ENCODE measurements at regions not wholly inside any gene's neighbourhood (a gene's known extent, or its start where the extent isn't known, plus 50 kb on each side); places are given as distances from the start of the nearest gene placed in this dataset.

GRCh38 chr14:22482782-22483553 is 106.1 kb downstream of the DAD1 start:
- Histone ChIP-seq H3K4me1 (ENCODE audit: control insufficient read depth in 1 of 2, insufficient read depth in 2 of 2, low read length in 2 of 2) (no peaks in the 10 kb centered on the region), H2AFZ (ENCODE audit: insufficient read depth, low read depth, low read length, poor library complexity, severe bottlenecking) (no peak overlapping the region), H3K4me2 (replicated peaks; ENCODE audit: extremely low read depth, low read length, poor library complexity, severe bottlenecking) (no peak overlapping the region), H3K4me3 (replicated peaks in 1 of 3; ENCODE audit: low read depth in 2 of 3, low read length in 3 of 3) (no peak overlapping the region), H3K9ac (ENCODE audit: insufficient read depth, low read length, poor library complexity, severe bottlenecking) (no peak overlapping the region), H3K9me3 (replicated peaks in 1 of 2; ENCODE audit: control insufficient read depth in 1 of 2, insufficient read depth in 1 of 2, low read length in 2 of 2) (no peaks in the 10 kb centered on the region), H3K27me3 (ENCODE audit: control insufficient read depth in 2 of 2, insufficient read depth in 2 of 2, low read length in 2 of 2) (no peaks in the 10 kb centered on the region), H3K36me3 (replicated peaks in 1 of 2; ENCODE audit: control insufficient read depth in 1 of 2, insufficient read depth in 2 of 2, low read length in 2 of 2) (no peaks in the 10 kb centered on the region), H3K79me2 (ENCODE audit: insufficient read depth, low read length) (no peaks in the 10 kb centered on the region), H3K27ac (ENCODE audit: low read depth in 1 of 2, low read length in 2 of 2) (no peak overlapping the region), H4K20me1 (ENCODE audit: insufficient read depth, low read length) (no peaks in the 10 kb centered on the region)
- WGBS (ENCODE audit: insufficient coverage): 53% methylated on average over 3 of the region's 6 CpGs
- no peaks in the 10 kb centered on the region for H3K36me3 Mint-ChIP-seq
- no peak for TF ChIP-seq CTCF (IDR thresholded peaks at IDR 0.05)
- peaks cover 15% of the 10 kb centered on the region for H3K4me1 Mint-ChIP-seq
- H3K27ac Mint-ChIP-seq: no peak overlapping the region
- intact Hi-C loops (cut with micrococcal nuclease): no loop called here
- H3K9me3 Mint-ChIP-seq: no peaks in the 10 kb centered on the region
- no peak overlapping the region for H3K4me3 Mint-ChIP-seq
- peaks cover 0 to 1% (median 0%) of the 10 kb centered on the region in 3 donors for H3K27me3 Mint-ChIP-seq (ENCODE audit: low read depth in 3 of 3)
- no peak for DNase-seq

- H3K9ac ChIP-seq (ENCODE audit: insufficient read depth, low read length, poor library complexity, severe bottlenecking): no peak overlapping the region
- no peak overlapping the region for H3K4me3 ChIP-seq (replicated peaks in 1 of 3; ENCODE audit: low read depth in 2 of 3, low read length in 3 of 3)
- H3K27ac ChIP-seq (ENCODE audit: low read depth in 1 of 2, low read length in 2 of 2): no peak overlapping the region
- no peaks in the 10 kb centered on the region for H3K36me3 Mint-ChIP-seq
- peaks cover 0 to 1% (median 0%) of the 10 kb centered on the region in 3 donors for H3K27me3 Mint-ChIP-seq (ENCODE audit: low read depth in 3 of 3)
- H4K20me1 ChIP-seq (ENCODE audit: insufficient read depth, low read length): no peaks in the 10 kb centered on the region
- no peaks in the 10 kb centered on the region for H3K9me3 ChIP-seq (replicated peaks in 1 of 2; ENCODE audit: control insufficient read depth in 1 of 2, insufficient read depth in 1 of 2, low read length in 2 of 2)
- WGBS (ENCODE audit: insufficient coverage): 58% methylated on average over 5 of the region's 8 CpGs
- no peaks in the 10 kb centered on the region for H3K36me3 ChIP-seq (replicated peaks in 1 of 2; ENCODE audit: control insufficient read depth in 1 of 2, insufficient read depth in 2 of 2, low read length in 2 of 2)
- intact Hi-C loops (cut with micrococcal nuclease): no loop called here
- no peaks in the 10 kb centered on the region for H3K4me1 ChIP-seq (ENCODE audit: control insufficient read depth in 1 of 2, insufficient read depth in 2 of 2, low read length in 2 of 2)
- H2AFZ ChIP-seq (ENCODE audit: insufficient read depth, low read depth, low read length, poor library complexity, severe bottlenecking): no peak overlapping the region
- H3K4me2 ChIP-seq (replicated peaks; ENCODE audit: extremely low read depth, low read length, poor library complexity, severe bottlenecking): no peak overlapping the region
- no peaks in the 10 kb centered on the region for H3K79me2 ChIP-seq (ENCODE audit: insufficient read depth, low read length)
- no peak overlapping the region for H3K27ac Mint-ChIP-seq
- H3K27me3 ChIP-seq (ENCODE audit: control insufficient read depth in 2 of 2, insufficient read depth in 2 of 2, low read length in 2 of 2): no peaks in the 10 kb centered on the region
- no peaks in the 10 kb centered on the region for H3K9me3 Mint-ChIP-seq
- no peak overlapping the region for H3K4me3 Mint-ChIP-seq
- TF ChIP-seq CTCF (IDR thresholded peaks at IDR 0.05): no peak
- no peak for DNase-seq
- H3K4me1 Mint-ChIP-seq: peaks cover 15% of the 10 kb centered on the region
Measured at GRCh38 chr14:22482085-22482694, 106.8 kb downstream of the DAD1 start.

Data from CD14-positive monocyte (primary cell).